ENCODE measurements at regions not wholly inside any gene's neighbourhood (a gene's known extent, or its start where the extent isn't known, plus 50 kb on each side); places are given as distances from the start of the nearest gene placed in this dataset.

DNA sequence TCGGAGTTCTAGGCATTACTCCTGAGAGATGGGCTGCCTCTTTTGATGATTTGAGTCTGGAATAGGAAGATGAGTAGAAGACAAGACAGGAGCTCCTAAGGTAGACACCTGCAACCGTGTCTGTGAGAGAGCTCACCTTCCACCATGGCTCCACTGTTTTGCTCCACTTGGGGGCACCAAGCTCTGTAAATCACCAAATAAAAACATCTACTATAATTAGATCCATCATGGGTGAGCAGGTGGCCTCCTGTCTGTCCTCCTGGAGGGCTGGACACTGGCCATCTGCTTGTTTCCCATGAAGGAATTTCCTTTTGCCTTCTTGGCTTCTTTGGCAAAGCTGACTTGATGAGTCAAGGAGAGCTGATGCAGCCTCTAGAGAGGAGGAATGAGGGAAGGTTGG is 179.0 kb downstream of the HAPSTR1 start:
- Histone ChIP-seq H3K4me1 (no peaks in the 10 kb centered on the region), H3K36me3 (no peaks in the 10 kb centered on the region), H3K4me3 (no peak overlapping the region), H3K9me3 (no peaks in the 10 kb centered on the region), H3K27ac (no peak overlapping the region), H3K27me3 (no peaks in the 10 kb centered on the region)
- no peak for DNase-seq (ENCODE audit: low spot score in 2 of 2)
- intact Hi-C loops (cut with DNase I; ENCODE audit: low total_unique reads) = no loop called here
- TF ChIP-seq, protein P1, sequence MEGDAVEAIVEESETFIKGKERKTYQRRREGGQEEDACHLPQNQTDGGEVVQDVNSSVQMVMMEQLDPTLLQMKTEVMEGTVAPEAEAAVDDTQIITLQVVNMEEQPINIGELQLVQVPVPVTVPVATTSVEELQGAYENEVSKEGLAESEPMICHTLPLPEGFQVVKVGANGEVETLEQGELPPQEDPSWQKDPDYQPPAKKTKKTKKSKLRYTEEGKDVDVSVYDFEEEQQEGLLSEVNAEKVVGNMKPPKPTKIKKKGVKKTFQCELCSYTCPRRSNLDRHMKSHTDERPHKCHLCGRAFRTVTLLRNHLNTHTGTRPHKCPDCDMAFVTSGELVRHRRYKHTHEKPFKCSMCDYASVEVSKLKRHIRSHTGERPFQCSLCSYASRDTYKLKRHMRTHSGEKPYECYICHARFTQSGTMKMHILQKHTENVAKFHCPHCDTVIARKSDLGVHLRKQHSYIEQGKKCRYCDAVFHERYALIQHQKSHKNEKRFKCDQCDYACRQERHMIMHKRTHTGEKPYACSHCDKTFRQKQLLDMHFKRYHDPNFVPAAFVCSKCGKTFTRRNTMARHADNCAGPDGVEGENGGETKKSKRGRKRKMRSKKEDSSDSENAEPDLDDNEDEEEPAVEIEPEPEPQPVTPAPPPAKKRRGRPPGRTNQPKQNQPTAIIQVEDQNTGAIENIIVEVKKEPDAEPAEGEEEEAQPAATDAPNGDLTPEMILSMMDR (IDR thresholded peaks at IDR 0.05) = no peak
- no peak for TF ChIP-seq POLR2AphosphoS5 (IDR thresholded peaks at IDR 0.05)
- no peak for TF ChIP-seq POLR2A (IDR thresholded peaks at IDR 0.05)

GRCh38 chr16:9270941-9271340 is 179.5 kb downstream of the HAPSTR1 start:
- Histone ChIP-seq H3K27ac (no peak overlapping the region), H3K9me3 (no peaks in the 10 kb centered on the region), H3K4me3 (no peak overlapping the region), H3K36me3 (no peaks in the 10 kb centered on the region), H3K27me3 (no peaks in the 10 kb centered on the region), H3K4me1 (no peaks in the 10 kb centered on the region)
- TF ChIP-seq, protein P1 (IDR thresholded peaks at IDR 0.05) = no peak
- no peak for TF ChIP-seq POLR2AphosphoS5 (IDR thresholded peaks at IDR 0.05)
- TF ChIP-seq POLR2A (IDR thresholded peaks at IDR 0.05) = no peak
- intact Hi-C loops (cut with DNase I; ENCODE audit: low total_unique reads) = no loop called here
- DNase-seq (ENCODE audit: low spot score in 2 of 2) = no peak

- TF ChIP-seq POLR2AphosphoS5 (IDR thresholded peaks at IDR 0.05) (no peak), POLR2A (IDR thresholded peaks at IDR 0.05) (no peak)
- TF ChIP-seq, protein P1 (IDR thresholded peaks at IDR 0.05) = no peak
- Histone ChIP-seq H3K36me3 (no peaks in the 10 kb centered on the region), H3K27ac (no peak overlapping the region), H3K9me3 (no peaks in the 10 kb centered on the region), H3K4me1 (no peaks in the 10 kb centered on the region), H3K27me3 (no peaks in the 10 kb centered on the region), H3K4me3 (no peak overlapping the region)
- no peak for DNase-seq (ENCODE audit: low spot score in 2 of 2)
- intact Hi-C loops (cut with DNase I; ENCODE audit: low total_unique reads) = no loop called here
Observed at GRCh38 chr16:9271841-9272240, 180.4 kb downstream of the HAPSTR1 start.

- Histone ChIP-seq H3K9me3 (no peaks in the 10 kb centered on the region), H3K27ac (no peak overlapping the region), H3K4me3 (no peak overlapping the region), H3K4me1 (no peaks in the 10 kb centered on the region), H3K27me3 (no peaks in the 10 kb centered on the region), H3K36me3 (no peaks in the 10 kb centered on the region)
- intact Hi-C loops (cut with DNase I; ENCODE audit: low total_unique reads) = no loop called here
- TF ChIP-seq, protein P1 (IDR thresholded peaks at IDR 0.05) = no peak
- TF ChIP-seq POLR2A (IDR thresholded peaks at IDR 0.05) (no peak), POLR2AphosphoS5 (IDR thresholded peaks at IDR 0.05) (no peak)
- DNase-seq (ENCODE audit: low spot score in 2 of 2) = no peak
Observed at GRCh38 chr16:9275377-9275776, 183.9 kb downstream of the HAPSTR1 start.

DNA sequence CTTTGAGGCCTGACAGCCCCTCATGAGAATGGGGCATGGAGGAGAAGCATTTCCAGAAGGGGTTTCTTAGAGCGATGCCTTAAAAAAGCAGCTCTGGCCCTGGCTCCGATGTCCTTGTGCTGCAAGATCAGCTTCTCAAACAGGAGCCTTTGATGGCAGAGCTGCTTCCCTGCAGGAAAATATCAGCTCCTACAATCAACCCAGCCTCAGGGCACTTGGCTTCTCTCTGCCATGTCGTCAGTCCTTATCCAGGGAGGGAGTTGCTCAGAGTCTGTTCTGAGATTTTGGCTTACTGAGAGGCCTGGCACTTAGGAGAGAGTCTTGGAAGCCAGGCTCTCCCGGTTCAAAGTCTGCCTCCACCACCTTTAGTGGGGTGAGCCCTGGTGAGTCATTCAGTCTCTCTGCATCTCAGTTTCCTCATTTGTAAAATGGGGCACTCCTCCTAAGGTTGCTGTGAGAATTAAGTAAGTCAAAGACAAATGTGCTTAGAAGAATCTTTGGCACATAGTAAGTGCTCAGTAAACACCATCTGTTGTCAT is 184.4 kb downstream of the HAPSTR1 start:
- Histone ChIP-seq H3K27me3 (no peaks in the 10 kb centered on the region), H3K27ac (no peak overlapping the region), H3K9me3 (no peaks in the 10 kb centered on the region), H3K4me1 (no peaks in the 10 kb centered on the region), H3K4me3 (no peak overlapping the region), H3K36me3 (no peaks in the 10 kb centered on the region)
- intact Hi-C loops (cut with DNase I; ENCODE audit: low total_unique reads) = no loop called here
- DNase-seq (ENCODE audit: low spot score in 2 of 2) = no peak
- no peak for TF ChIP-seq POLR2A (IDR thresholded peaks at IDR 0.05)
- no peak for TF ChIP-seq POLR2AphosphoS5 (IDR thresholded peaks at IDR 0.05)

All from breast epithelium (tissue), 4 donors.